ENCODE measurements at regions not wholly inside any gene's neighbourhood (a gene's known extent, or its start where the extent isn't known, plus 50 kb on each side); places are given as distances from the start of the nearest gene placed in this dataset.

- TF ChIP-seq, protein P1, sequence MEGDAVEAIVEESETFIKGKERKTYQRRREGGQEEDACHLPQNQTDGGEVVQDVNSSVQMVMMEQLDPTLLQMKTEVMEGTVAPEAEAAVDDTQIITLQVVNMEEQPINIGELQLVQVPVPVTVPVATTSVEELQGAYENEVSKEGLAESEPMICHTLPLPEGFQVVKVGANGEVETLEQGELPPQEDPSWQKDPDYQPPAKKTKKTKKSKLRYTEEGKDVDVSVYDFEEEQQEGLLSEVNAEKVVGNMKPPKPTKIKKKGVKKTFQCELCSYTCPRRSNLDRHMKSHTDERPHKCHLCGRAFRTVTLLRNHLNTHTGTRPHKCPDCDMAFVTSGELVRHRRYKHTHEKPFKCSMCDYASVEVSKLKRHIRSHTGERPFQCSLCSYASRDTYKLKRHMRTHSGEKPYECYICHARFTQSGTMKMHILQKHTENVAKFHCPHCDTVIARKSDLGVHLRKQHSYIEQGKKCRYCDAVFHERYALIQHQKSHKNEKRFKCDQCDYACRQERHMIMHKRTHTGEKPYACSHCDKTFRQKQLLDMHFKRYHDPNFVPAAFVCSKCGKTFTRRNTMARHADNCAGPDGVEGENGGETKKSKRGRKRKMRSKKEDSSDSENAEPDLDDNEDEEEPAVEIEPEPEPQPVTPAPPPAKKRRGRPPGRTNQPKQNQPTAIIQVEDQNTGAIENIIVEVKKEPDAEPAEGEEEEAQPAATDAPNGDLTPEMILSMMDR (IDR thresholded peaks at IDR 0.05): no peak
- no peak for TF ChIP-seq POLR2A (IDR thresholded peaks at IDR 0.05)
These were observed 140.8 kb downstream of the CDC5L start for GRCh38 chr6:44528370-44528644.
